NCI-H2196 treated with DMSO at 0.1 percent for 48 hours (cell line): ENCODE measurements at regions not wholly inside any gene's neighbourhood (a gene's known extent, or its start where the extent isn't known, plus 50 kb on each side); places are given as distances from the start of the nearest gene placed in this dataset.

ENCODE experiments used
- DNase-seq: peaks from one replicate; lab custom pipeline; 2025; ENCODE audit not compliant: unreplicated experiment; lab: John Stamatoyannopoulos, UW

GRCh38 chr1:187624812-187625545, 796.2 kb downstream of the PLA2G4A start:
- DNase-seq, result no peak

- no peak for DNase-seq
Observed at GRCh38 chr1:187626056-187626455, 797.3 kb downstream of the PLA2G4A start.

- DNase-seq, result no peak
Observed at GRCh38 chr1:187627516-187627915, 798.8 kb downstream of the PLA2G4A start.

DNA sequence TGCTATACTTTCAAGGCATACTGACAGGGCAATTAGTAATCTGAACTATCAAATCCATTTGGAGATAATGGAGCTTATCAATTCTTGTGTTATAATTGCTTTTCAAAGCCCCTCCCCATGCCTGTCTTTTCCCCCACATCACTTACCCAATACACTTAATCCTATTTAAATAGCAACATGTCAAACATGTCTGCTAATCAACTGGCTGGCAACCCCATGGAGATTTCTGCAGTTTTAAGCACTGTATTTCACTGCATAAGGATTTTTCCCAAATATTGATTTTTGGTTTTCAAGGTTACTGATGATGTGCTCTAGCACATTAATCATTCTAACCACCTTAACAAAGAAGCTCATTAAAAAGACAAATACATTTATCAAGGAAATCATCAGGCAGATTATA, 800.3 kb downstream of the PLA2G4A start:
- DNase-seq, result no peak

DNA sequence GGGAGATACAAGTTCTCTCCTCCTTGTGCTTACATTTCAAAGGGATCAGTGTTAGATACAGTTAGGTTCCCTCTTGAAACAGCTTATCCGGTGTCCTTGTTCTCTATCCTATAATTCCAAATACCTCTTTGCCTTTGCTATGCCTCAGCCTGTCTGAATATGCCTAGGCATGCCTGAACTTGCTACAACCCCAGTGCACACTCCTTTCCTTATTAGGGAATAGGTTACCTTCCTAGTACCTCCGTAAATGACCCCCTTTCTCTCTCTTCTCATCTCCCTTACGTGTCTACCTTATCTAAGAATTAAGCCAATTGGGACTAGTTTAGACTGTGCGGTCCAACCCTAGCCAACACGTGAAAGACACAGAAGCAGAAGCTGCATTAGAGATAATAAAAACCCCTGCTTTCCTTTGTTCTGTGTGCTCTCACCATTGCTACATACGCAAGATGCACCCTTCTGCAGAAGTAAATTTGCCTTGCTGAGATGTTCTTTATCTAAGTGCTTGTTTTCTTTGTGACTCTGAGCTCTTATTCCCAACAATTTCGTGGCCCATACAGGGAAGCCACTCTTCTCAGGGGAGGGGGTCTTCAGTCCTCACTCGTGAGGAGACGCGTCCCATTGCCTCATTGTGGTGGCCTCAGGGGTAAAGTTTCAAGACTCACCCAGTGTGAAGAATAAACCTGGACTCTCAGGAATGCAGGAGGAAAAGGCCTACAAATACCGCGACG, 802.1 kb downstream of the PLA2G4A start:
- no peak for DNase-seq

DNA sequence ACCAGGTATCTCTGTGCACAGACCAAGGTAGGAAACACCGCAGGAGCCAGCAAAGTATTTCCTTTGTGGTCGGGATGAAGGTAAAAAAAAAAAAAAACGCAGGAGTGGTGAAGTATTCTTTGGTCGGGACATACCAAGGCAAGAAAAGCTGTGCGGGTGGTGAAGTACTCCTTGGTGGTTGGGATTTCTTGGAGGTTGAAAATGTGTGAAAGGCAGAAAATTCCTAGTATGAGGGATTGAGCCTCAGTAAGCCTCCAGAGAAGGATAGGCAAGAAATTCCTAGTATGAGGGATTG, 802.6 kb downstream of the PLA2G4A start:
- DNase-seq, result no peak

DNA sequence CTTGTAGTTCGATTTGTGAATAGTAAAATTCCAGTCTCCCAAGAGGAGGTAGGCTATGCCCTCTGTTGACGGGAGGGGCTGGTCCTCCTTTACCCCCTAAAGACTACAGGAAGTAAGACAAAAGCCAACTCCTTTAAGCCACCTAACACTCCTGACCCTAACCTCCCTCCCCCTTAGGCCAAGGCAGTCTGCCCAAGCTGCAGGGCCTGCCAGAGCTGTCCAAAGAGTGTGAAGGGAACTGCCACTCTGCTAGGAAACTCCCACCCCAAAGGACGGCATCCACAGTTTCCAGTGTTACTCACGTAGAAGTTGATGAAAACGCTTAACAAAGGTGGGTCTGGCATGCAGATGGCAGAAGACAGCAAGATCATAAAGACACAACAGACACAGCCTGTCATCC, 803.2 kb downstream of the PLA2G4A start:
- no peak for DNase-seq

DNA sequence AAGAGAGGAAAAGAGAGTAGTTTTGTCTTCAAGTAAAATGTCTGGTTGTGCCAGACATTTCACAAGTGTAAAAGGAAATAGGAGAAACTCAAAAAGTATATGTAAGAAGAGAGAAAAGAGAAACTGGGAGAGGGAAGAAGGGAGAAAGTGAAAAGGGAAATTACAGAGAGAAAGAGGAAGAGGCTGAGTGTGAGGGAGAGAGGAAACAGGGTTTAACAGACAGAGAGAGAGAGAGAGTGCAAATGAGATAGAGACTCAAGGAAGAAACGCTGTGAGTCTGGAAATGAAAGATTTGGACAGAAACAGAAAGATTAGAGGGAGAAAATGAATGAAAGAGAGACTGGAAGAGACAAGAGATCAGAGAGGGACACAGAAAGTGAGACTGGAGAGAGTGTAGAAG, 806.2 kb downstream of the PLA2G4A start:
- DNase-seq, result no peak

GRCh38 chr1:187638733-187639434, 810.1 kb downstream of the PLA2G4A start:
- DNase-seq, result no peak

DNA sequence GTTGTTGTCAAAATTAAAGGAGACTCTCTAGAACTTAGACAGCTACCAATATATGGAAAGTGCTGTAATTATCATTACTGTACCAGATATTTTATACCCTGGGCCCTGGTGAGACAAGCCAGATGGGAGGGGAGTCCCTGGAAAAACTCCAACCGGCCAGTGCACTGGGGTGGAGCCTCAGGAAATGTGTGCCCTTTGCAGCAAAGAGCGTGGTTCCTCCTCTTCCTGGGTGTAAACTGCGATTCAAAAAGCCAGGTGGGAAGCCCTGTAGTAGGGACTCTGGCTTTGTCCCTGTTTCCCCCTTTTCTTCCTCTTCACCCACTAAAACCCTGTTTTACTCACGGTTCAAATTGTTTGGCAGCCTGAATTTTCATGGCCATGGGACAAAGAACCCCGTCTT, 812.3 kb downstream of the PLA2G4A start:
- no peak for DNase-seq

DNA sequence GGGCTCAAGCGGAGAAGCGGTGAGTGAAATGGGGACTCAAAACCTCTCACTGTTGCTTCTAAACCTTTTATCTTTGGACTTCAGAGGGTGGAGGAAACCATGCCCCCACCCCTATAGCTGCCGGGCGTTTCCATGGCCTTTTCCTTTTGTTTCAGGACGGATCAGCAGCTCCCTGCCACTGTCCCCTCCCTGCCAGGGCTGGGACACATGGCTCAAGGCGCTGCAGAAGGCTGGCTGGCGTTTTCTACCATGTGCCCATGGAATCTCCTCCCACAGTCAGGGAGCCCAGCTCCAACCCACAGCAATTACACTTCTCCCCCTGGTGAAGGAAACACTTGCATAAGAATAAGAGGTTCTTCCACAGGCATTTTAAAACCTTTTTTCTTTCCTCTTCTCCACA, 812.7 kb downstream of the PLA2G4A start:
- no peak for DNase-seq

DNA sequence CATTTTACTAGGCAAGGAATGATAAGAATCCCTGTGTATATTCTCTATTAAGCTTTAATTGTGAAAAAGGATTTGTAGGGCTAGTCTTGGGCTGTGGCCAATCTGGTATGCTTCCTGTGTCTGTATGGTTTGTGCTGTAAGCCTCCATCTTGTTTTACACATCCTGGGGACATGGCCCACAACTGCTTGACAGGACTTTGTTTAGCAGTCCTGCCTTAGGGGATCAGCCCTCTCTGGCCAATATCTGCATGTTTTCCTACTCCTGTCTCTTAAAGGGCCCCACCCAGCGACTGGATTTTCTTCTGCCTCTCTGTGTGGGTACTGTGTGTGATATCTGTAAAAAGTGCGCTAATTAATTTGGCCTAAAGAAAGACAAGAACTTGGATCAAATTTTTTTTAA, 813.2 kb downstream of the PLA2G4A start:
- DNase-seq, result no peak

DNA sequence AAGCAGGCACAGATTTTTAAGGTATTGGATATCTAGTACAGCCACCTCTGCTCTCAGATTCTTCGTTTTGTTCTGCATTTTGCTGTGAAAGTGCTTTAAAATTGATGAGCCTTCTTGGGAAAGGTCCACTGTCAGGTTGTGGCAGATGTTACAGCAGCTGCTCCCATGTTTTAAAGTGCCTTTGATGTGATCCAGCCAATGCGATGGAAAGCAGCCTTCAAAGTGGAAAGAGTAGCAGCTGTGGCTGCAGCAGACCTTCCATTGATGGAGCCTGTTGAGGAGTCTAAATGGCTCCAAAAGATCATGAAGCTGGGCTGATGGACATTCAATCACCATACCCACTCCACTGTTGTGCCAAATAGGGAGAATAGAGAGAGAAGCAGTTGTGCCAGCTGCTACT, 816.9 kb downstream of the PLA2G4A start:
- no peak for DNase-seq

DNA sequence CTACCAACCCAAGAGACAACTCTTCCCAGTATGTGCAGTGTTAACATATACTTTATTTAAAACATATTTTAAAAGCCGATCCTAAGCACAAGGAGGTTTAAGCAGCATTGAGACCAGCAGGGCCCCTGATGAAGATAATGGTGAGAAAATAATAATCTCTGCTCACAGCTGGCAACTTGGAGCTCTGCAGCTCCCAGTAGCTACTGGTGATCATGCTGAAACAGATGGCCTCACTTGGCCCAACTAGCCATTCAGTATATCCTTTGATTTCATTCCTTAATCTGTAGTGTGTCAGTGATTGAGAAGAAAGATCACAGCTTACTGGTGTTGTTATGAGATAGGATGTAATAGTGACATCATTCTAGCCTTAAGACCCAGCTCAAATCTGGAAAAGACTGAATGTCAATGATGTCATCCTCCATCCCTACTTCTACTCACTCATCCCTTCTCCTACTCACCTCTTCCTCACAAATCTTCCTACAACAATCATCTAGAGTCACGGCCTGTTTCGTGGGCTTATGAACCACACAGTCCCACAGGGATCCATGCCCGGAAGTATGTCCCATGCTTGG, 817.9 kb downstream of the PLA2G4A start:
- no peak for DNase-seq

DNA sequence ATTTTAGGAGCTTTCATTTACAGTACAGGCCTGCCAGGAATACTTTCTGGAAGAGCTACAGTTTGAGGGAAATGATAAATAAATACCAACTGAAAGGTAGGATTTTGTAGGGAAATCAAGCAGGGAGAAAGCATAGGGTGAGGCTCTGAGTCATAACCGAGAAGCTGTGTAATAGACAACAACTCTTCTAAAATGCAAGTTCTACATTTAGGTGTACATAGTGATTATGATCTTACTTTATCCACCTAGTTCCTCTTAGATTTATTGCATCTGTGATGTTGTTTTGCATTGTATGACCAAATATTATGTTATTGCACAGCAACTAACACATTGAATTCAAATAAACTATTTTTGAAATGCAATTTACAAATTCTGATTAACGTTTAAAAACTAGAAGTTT, 819.3 kb downstream of the PLA2G4A start:
- DNase-seq, result no peak

- DNase-seq, result no peak
Observed at GRCh38 chr1:187654635-187655034, 825.9 kb downstream of the PLA2G4A start.

DNA sequence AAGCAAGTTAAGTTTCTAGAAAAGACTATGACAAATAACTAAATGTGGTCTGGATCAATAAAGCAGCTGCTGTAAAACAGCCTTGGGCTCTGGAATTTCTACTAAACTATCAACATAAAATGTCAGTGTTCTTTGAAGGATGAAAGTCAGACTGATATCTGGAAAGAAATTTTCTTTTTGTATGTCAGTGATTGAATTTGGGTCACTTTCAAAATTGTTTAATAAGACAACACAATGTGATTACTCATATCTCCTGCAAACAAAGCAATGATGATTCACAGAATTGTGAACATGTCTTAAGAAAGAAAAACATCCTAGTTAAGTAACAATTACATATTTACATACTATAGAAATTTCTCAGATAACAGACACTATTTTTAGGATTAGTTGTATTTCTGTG, 826.4 kb downstream of the PLA2G4A start:
- DNase-seq, result no peak

- no peak for DNase-seq
Observed at GRCh38 chr1:187665483-187665882, 836.7 kb downstream of the PLA2G4A start.

- DNase-seq, result no peak
Observed at GRCh38 chr1:187680823-187681222, 852.1 kb downstream of the PLA2G4A start.

DNA sequence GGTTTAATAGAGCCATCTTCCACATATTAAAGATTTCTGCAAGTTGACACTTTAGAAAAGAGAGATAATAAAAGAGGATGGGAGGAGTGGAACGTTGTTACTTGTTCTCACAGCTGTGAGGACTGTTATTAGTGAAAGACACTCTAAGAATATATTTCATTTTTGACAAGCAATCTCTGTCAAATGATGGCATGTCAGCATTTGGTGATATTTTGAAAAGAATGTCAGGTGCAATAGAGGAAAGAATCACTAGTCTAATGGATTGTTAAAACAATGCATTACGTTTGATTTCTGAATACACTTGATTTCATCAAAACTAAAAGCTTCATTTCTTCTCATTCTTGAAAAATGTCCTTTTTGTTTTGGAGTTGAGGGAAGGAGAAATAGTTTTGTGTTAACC, 853.4 kb downstream of the PLA2G4A start:
- no peak for DNase-seq

GRCh38 chr1:187685333-187685732, 856.6 kb downstream of the PLA2G4A start:
- no peak for DNase-seq

DNA sequence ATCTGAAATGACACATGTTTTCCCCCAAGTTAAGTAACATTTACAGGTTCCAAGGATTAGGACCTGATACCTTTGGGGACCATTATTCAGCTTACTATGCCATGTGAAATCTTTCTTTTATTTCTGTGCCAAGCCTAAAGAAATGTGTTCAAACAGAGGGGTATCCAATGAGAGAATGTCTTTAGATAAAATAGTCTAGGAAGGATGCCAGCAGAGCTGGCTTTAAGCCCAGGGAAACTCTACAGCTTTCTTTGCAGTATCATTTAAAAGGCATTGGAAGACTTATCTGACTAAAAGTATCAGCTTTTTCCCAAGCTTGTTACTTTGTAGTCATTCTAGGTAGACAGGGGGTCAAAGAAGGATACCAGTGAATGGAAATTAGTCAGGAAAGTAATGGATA, 860.4 kb downstream of the PLA2G4A start:
- no peak for DNase-seq
